Inflammatory macrophage (primary cell): ENCODE measurements at regions not wholly inside any gene's neighbourhood (a gene's known extent, or its start where the extent isn't known, plus 50 kb on each side); places are given as distances from the start of the nearest gene placed in this dataset.
"Not testable (repeated sequence)": the region's sequence is repeated elsewhere in the genome, so short reads cannot be mapped to it uniquely, and the experiment has no call there.

Experiments
- DNase-seq, 2 donors: peaks; one replicate each; pipeline ENCODE4 v3.0.0-alpha.2; 2020 to 2022

GRCh38 chr16:51290442-51291285 lies 139.6 kb upstream of the SALL1 start:
- no peak for DNase-seq

GRCh38 chr16:51289336-51289735 lies 138.3 kb upstream of the SALL1 start:
- no peak for DNase-seq

- DNase-seq: no peak
Measured at GRCh38 chr16:51287121-51287755, 136.2 kb upstream of the SALL1 start.

- no peak for DNase-seq
Measured at GRCh38 chr16:51286272-51286671, 135.2 kb upstream of the SALL1 start.

- DNase-seq: peak; percentile 42 to 51
Measured at GRCh38 chr16:51276336-51276735, 125.3 kb upstream of the SALL1 start.

GRCh38 chr16:51272420-51272819 lies 121.3 kb upstream of the SALL1 start:
- DNase-seq: no peak

- DNase-seq: no peak
Measured at GRCh38 chr16:51271156-51271701, 120.2 kb upstream of the SALL1 start.

- DNase-seq: no peak
Measured at GRCh38 chr16:51268237-51268636, 117.2 kb upstream of the SALL1 start.

- no peak for DNase-seq
Measured at GRCh38 chr16:51267681-51268080, 116.6 kb upstream of the SALL1 start.

GRCh38 chr16:51262428-51262827 lies 111.4 kb upstream of the SALL1 start:
- DNase-seq: no peak

- DNase-seq: no peak
Measured at GRCh38 chr16:51261919-51262318, 110.8 kb upstream of the SALL1 start.

GRCh38 chr16:51255349-51255972 lies 104.4 kb upstream of the SALL1 start:
- DNase-seq: no peak

GRCh38 chr16:51254390-51254789 lies 103.3 kb upstream of the SALL1 start:
- DNase-seq: not testable (repeated sequence)

GRCh38 chr16:51248217-51248616 lies 97.1 kb upstream of the SALL1 start:
- DNase-seq: no peak

- DNase-seq: no peak
Measured at GRCh38 chr16:51245658-51245995, 94.6 kb upstream of the SALL1 start.

- no peak for DNase-seq
Measured at GRCh38 chr16:51244887-51245657, 94.0 kb upstream of the SALL1 start.

- no peak for DNase-seq
Measured at GRCh38 chr16:51243936-51244436, 92.9 kb upstream of the SALL1 start.

GRCh38 chr16:51242296-51242994 lies 91.4 kb upstream of the SALL1 start:
- no peak for DNase-seq

GRCh38 chr16:51239196-51239595 lies 88.1 kb upstream of the SALL1 start:
- no peak for DNase-seq

GRCh38 chr16:51237861-51238378 lies 86.8 kb upstream of the SALL1 start:
- no peak for DNase-seq

GRCh38 chr16:51237207-51237606 lies 86.1 kb upstream of the SALL1 start:
- DNase-seq: no peak

- no peak for DNase-seq
Measured at GRCh38 chr16:51236583-51236982, 85.5 kb upstream of the SALL1 start.
